DOHH2 (cell line): ENCODE measurements at regions not wholly inside any gene's neighbourhood (a gene's known extent, or its start where the extent isn't known, plus 50 kb on each side); places are given as distances from the start of the nearest gene placed in this dataset.

Experiments
- H3F3A ChIP-seq: fragments of 200-600 bp; sonication (generic), shearing (Covaris generic); 2 replicates; pipeline ENCODE4 v1.6.0; 2016; ENCODE audit warnings: antibody characterized with exemption, mild to moderate bottlenecking; ENCODE audit not compliant: control insufficient read depth, insufficient read depth
- H3K27ac ChIP-seq: fragments of 200-600 bp; sonication (generic); 2 replicates; pipeline ENCODE4 v1.5.1; 2014; ENCODE audit warnings: low read depth, mild to moderate bottlenecking, low read length, moderate library complexity
- H3K27me3 ChIP-seq: fragments of 200-600 bp; sonication (generic); 2 replicates; pipeline ENCODE4 v1.6.1; 2014; ENCODE audit warnings: mild to moderate bottlenecking, low read length, mixed read lengths; ENCODE audit not compliant: control insufficient read depth
- H3K36me3 ChIP-seq: fragments of 200-600 bp; sonication (generic); 2 replicates; pipeline ENCODE4 v1.6.1; 2014; ENCODE audit warnings: mild to moderate bottlenecking, low read length, moderate library complexity, mixed read lengths; ENCODE audit not compliant: control insufficient read depth
- H3K4me1 ChIP-seq: fragments of 200-600 bp; sonication (generic); 2 replicates; pipeline ENCODE4 v1.6.1; 2014; ENCODE audit warnings: mild to moderate bottlenecking, low read length, mixed read lengths; ENCODE audit not compliant: control insufficient read depth
- H3K4me2 ChIP-seq: fragments of 200-600 bp; sonication (generic); 2 replicates; pipeline ENCODE4 v1.6.0; 2014; ENCODE audit warnings: mild to moderate bottlenecking, low read length, moderate library complexity
- H3K4me3 ChIP-seq: fragments of 200-600 bp; sonication (generic); 2 replicates; pipeline ENCODE4 v1.5.1; 2014; ENCODE audit warnings: mild to moderate bottlenecking, low read length, mixed read lengths
- H3K79me2 ChIP-seq: fragments of 200-600 bp; sonication (generic); 2 replicates; pipeline ENCODE4 v1.6.1; 2014; ENCODE audit warnings: mild to moderate bottlenecking, low read length, mixed read lengths; ENCODE audit not compliant: control insufficient read depth
- H3K9me2 ChIP-seq: fragments of 200-600 bp; sonication (generic); replicated peaks from 2 replicates; pipeline ENCODE4 v1.6.1; 2014; ENCODE audit warnings: mild to moderate bottlenecking, low read length, mixed read lengths; ENCODE audit not compliant: control insufficient read depth
- H3K9me3 ChIP-seq: fragments of 200-600 bp; sonication (generic); 2 replicates; pipeline ENCODE4 v1.6.1; 2014; ENCODE audit warnings: antibody characterized with exemption, low read length, mixed read lengths; ENCODE audit not compliant: control insufficient read depth, insufficient read depth
- H4K20me1 ChIP-seq: fragments of 200-600 bp; sonication (generic); 2 replicates; pipeline ENCODE4 v1.6.0; 2014; ENCODE audit warnings: low read depth, mild to moderate bottlenecking, antibody characterized with exemption, low read length, moderate library complexity; ENCODE audit not compliant: control insufficient read depth, insufficient read depth
- CTCF ChIP-seq: fragments of 200-600 bp; sonication (generic); IDR thresholded peaks from one replicate; pipeline ENCODE4 v1.5.1; 2014; ENCODE audit warnings: antibody characterized with exemption, mild to moderate bottlenecking, low read depth, low read length; ENCODE audit not compliant: poor library complexity, severe bottlenecking
- EZH2phosphoT487 ChIP-seq: fragments of 200-600 bp; sonication (generic); IDR thresholded peaks from 2 replicates; pipeline ENCODE4 v1.6.1; 2017; ENCODE audit warnings: borderline replicate concordance, mild to moderate bottlenecking, antibody characterized with exemption, low read length, moderate library complexity, mixed read lengths

DNA sequence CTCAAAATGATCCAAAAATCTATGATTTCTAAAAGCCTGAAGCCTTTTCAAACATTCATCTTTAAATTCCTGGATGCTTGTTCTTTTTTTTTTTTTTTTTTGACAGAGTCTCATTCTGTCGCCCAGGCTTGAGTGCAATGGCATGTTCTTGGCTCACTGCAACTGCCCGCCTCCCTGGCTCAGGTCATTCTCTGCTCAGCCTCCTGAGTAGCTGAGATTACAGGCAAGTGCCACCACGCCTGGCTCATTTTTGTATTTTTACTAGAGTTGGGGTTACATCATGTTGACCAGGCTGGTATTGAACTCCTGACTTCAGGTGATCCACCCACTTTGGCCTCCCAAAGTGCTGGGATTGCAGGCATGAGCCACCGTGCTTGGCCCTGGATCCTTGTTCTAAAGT is 649.5 kb downstream of the XIRP2 start:
- Histone ChIP-seq H3K79me2 (no peaks in the 10 kb centered on the region), H3F3A (no peaks in the 10 kb centered on the region), H3K9me2 (no peaks in the 10 kb centered on the region), H3K4me3 (no peak overlapping the region), H3K36me3 (no peaks in the 10 kb centered on the region), H3K4me1 (no peaks in the 10 kb centered on the region), H3K4me2 (no peak overlapping the region), H3K27ac (no peak overlapping the region), H3K27me3 (no peaks in the 10 kb centered on the region), H3K9me3 (no peaks in the 10 kb centered on the region), H4K20me1 (no peaks in the 10 kb centered on the region)
- TF ChIP-seq CTCF (no peak), EZH2phosphoT487 (no peak)

DNA sequence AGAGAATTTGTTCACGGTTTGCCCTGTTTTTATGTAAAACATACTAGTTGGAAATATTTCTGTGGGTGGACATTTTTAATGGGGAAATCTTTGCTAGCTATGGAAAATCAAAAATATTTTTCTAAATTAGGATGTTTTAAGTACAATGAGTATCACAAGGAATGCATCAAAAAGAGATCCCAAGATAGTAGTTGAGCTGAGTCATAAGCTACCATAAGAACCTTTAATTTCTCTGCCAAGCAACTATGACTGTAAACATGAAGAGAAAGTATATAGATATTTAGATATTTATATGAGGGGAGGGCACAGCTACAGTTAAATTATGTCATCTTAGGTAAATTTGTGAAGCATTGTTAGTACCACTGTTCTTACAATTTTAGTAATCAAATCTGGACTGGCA is 646.2 kb downstream of the XIRP2 start:
- no peaks in the 10 kb centered on the region for H3K79me2 ChIP-seq
- H3K9me2 ChIP-seq = no peaks in the 10 kb centered on the region
- no peaks in the 10 kb centered on the region for H3K36me3 ChIP-seq
- no peaks in the 10 kb centered on the region for H4K20me1 ChIP-seq
- no peak for TF ChIP-seq EZH2phosphoT487
- TF ChIP-seq CTCF = no peak
- H3F3A ChIP-seq = no peaks in the 10 kb centered on the region
- no peaks in the 10 kb centered on the region for H3K9me3 ChIP-seq
- H3K4me3 ChIP-seq = no peak overlapping the region
- H3K4me2 ChIP-seq = no peak overlapping the region
- no peak overlapping the region for H3K27ac ChIP-seq
- no peaks in the 10 kb centered on the region for H3K4me1 ChIP-seq
- no peaks in the 10 kb centered on the region for H3K27me3 ChIP-seq

DNA sequence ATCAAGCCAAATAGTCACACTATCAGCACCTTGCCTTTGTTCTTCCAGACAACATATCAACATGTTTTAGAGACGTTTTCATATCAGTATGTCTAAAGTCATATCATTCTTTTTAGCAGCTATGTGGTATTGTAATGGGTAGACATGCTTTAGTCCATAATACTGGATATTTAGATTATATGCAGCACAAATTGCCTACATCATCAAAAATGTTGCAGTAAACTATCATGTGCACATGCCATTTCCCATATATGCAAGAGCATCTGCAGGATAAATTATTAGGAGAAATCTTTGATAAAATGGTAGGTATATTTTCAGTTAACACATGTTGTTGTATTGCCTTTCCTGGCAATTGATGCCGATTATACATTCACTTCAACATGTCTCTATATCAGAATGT is 636.5 kb downstream of the XIRP2 start:
- Histone ChIP-seq H3K79me2 (no peaks in the 10 kb centered on the region), H3K36me3 (no peaks in the 10 kb centered on the region), H4K20me1 (no peaks in the 10 kb centered on the region), H3K9me2 (no peaks in the 10 kb centered on the region), H3K27me3 (no peaks in the 10 kb centered on the region), H3F3A (no peaks in the 10 kb centered on the region), H3K9me3 (no peaks in the 10 kb centered on the region), H3K4me2 (no peak overlapping the region), H3K4me3 (no peak overlapping the region), H3K27ac (no peak overlapping the region), H3K4me1 (no peaks in the 10 kb centered on the region)
- no peak for TF ChIP-seq EZH2phosphoT487
- no peak for TF ChIP-seq CTCF
